GM12892 (cell line): ENCODE measurements at regions not wholly inside any gene's neighbourhood (a gene's known extent, or its start where the extent isn't known, plus 50 kb on each side); places are given as distances from the start of the nearest gene placed in this dataset.

ENCODE experiments used
- DNase-seq: peaks from one replicate; pipeline ENCODE4 v3.0.0; 2011; ENCODE audit not compliant: insufficient read length
- FAIRE-seq: peaks from 2 replicates; lab custom pipeline; 2011; peaks lifted over from hg19 to GRCh38; lab: Jason Lieb, UNC
- POLR2A ChIP-seq: IDR thresholded peaks from 2 replicates; pipeline ENCODE4 v1.6.1; 2011; ENCODE audit warnings: low read depth, low read length, control low read depth
- POLR2AphosphoS5 ChIP-seq: IDR thresholded peaks from 2 replicates; pipeline ENCODE4 v1.6.1; 2011; ENCODE audit warnings: low read depth, low read length, control low read depth
- TAF1 ChIP-seq: IDR thresholded peaks from 2 replicates; pipeline ENCODE4 v1.6.1; 2011; ENCODE audit warnings: low read depth, mild to moderate bottlenecking, control low read depth, low read length, borderline replicate concordance

DNA sequence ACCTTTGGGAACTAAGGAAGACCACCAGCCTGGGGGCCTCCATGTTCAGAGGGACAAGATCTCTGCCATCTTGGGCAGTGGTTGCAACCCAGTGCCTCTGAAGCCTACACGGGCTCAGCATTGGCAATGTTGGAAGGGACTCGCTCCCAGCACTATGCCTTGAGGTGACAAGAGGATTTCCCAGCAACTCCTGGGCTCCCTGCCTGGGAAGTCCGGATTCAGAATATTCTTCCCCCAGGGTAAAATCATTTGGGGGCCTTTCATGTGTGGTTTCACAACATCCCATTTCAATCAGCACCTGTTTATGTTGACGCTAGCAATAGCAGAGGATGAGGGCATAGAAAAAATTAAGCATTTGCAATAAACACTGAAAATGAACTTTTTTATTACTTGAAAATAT lies 509.8 kb upstream of the MGMT start:
- no peak for FAIRE-seq
- DNase-seq, result no peak
- TF ChIP-seq TAF1 (no peak), POLR2A (no peak), POLR2AphosphoS5 (no peak)

DNA sequence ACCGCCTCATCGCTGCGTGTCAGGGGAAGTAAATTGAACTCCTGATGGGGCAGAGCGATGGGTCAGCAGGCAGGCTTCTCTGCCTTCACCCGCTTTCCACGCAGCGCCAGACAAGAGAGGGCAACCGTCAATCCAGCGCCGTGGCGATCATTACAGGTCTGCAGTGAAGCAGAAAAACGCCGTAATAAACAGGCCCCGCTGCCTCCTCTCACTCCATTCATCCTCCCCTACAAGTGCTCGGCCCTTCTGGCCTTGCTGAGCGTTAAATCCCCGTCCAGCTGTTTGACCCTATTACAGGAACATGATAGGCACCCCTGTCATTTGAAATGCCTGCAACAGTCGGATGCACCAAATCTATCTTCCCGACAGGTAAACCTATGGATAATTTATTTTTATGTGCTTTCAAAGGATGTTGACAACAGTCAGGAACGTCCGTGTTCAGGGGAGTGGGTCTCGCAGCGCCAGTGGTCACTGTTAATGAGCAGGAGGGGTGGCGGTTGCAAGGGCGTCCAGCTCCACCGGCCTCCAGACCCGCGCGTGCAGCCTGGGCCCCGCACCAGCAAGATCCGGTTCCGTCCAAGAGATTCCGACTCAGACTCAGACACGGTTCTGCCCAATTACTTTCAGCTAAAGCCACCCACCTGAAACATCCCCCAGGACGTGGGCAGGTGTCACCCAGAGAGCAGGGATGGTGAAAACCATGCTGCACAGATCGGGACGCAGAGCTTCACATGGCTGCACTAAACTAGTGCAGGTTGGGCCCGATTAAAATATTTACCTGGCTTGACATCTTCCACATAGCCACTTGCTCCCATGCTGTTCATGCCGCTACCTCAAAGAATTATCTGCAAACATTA lies 508.0 kb upstream of the MGMT start:
- FAIRE-seq (no peak), DNase-seq (no peak)
- no peak for TF ChIP-seq POLR2AphosphoS5
- TF ChIP-seq POLR2A, result no peak
- TF ChIP-seq TAF1, result no peak

DNA sequence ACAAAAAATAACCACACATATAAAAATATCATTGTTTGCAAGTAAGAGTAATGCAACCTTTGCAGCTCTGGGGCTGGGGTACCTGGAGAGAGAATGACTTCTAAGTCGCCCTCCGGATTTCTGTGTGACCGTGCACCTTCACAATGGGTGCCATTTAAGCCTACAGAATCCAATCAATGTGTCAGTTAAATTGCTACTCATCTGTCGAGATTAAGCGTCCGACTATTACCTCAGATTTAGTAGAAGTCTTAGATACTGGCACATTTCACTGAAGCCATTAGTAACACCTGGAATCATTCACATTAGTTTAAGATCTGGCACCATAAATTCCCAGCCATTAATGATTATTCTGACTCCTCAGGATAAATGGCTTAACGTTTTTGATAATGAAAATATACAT lies 507.3 kb upstream of the MGMT start:
- FAIRE-seq (no peak), DNase-seq (no peak)
- TF ChIP-seq POLR2AphosphoS5 (no peak), TAF1 (no peak), POLR2A (no peak)

DNA sequence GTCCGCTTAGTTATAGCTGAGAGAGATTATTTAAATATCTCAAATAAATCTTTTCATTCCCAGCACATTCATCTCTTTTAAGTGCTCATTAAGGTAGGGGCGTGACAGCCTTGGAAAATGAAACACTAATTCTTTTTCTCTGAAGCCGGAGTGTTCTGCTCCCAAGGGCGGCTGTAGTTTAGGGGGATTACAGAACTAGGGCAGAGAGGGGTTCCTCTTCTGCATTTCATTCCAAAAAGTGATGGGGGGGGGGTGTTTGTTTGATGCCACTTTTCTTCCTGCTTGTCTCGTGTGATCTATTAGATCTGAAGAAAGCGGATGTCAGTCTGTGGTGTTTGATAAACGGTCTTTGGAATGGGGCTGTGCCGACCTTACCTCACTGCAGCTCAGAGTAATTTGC lies 506.5 kb upstream of the MGMT start:
- DNase-seq (no peak), FAIRE-seq (no peak)
- TF ChIP-seq TAF1 (no peak), POLR2A (no peak), POLR2AphosphoS5 (no peak)

DNA sequence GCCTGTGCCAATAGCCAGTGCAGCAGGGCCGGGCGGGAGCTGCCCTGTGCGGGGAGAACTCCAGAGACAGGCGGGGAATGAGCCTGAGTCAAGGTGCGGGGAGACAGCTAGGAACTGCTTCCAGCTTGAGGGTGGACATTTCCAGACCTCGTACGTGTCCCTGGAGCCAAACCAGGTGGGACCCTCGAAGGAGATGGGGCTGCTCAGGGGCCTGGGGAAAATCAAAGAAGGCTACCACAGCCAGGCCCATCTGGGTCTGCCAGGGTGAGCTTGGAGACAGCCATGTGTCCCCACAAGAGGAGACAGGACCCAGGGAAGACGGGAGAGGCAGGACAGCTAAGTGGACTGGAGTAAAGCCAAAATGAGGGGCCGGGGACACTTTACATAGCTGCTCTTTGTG lies 504.9 kb upstream of the MGMT start:
- TF ChIP-seq TAF1, result no peak
- no peak for FAIRE-seq
- no peak for DNase-seq

DNA sequence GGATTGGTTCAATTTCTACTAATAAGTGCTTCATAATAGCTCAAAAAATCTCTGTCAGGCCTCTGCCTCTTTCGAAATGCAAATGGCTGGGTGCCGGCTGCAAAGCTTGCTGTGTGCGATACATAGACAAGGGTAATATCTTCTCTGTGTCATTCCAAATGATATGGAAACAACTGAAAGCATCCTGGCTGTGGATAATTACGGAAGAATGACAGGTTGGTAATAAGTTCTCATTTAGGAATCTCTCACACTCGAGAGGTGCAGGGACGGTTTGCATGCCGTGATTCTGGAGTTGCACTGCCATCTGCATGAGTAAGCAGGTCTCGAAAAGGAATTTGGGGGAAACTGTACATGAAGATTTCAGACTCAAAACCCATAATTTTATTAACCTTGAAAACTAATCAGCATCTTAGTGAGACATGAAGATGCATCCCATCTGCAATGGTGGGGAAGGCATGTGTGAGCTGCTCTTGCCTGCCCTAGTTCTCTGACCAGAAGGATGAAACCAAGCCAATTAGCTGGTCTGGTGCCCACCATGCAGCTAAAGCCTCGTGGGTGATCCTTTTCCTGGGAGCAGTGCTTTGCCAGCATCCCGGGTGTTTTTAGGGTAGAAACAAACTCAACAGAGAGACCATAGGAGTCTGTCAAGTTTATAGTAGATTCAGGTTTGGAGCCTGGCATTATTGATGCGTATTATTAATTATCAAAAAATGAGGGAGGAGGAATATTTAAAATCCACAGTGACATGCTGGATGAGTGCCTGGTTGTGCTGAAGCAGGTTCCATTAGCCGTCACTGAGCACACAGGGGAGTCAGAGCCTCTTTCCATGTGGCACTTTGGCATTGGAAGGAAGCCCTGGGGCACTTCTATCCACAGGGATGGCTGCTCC lies 503.6 kb upstream of the MGMT start:
- DNase-seq, result no peak
- FAIRE-seq, result no peak
- no peak for TF ChIP-seq POLR2A
- TF ChIP-seq TAF1, result no peak
- no peak for TF ChIP-seq POLR2AphosphoS5

DNA sequence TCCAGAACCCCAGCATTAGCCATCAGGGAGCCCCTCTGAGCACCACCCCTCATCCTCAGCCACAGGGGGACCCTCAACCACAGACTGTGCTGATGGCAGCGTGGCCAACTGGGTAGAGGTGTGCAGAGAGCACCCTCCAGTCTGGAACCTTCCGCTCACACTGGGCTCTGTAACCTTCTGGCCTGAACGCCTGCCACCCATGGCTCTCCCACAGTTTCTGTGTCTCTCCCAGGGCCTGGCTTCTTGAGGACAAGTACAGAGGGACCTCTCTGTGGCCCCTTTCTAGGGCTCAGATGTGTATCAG lies 503.0 kb upstream of the MGMT start:
- DNase-seq, result no peak
- no peak for FAIRE-seq
- TF ChIP-seq POLR2A (no peak), TAF1 (no peak), POLR2AphosphoS5 (no peak)

DNA sequence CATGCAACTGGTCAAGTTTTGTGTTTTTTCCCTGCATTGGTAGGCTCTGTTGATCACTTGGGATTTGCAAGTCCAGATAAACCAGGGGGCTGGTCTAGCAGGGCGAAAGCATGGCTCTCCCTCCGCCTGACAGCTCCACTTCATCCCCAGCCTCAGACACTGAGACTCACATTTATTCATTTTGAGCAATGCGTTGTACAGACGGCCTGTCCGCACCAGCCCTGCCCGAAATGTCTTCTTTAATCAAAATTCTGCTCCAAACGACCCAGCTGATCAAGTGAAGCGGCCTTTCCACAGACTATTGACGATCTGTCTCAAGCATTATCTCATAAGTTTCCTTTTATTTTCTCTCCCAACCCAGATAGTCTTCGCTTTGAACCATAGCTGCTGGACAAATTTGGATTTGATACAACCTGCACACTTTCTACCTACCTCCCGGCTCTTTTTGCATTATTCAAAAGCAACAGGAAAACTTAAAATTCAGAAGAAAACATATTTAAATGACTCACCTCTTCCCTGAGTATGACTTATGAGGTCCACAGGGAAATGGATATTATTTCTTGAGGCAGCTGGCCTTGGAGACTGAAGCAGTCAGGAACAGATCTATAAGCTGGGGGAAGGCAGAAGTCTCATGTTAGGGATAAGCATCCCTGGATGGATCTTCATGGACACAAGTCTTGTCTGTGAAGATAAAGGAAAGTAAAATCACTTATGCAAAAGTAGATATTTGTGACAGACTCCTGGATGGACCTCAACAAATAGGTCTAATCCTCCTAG lies 498.9 kb upstream of the MGMT start:
- no peak for FAIRE-seq
- no peak for DNase-seq
- no peak for TF ChIP-seq TAF1
- no peak for TF ChIP-seq POLR2A
- TF ChIP-seq POLR2AphosphoS5, result no peak

DNA sequence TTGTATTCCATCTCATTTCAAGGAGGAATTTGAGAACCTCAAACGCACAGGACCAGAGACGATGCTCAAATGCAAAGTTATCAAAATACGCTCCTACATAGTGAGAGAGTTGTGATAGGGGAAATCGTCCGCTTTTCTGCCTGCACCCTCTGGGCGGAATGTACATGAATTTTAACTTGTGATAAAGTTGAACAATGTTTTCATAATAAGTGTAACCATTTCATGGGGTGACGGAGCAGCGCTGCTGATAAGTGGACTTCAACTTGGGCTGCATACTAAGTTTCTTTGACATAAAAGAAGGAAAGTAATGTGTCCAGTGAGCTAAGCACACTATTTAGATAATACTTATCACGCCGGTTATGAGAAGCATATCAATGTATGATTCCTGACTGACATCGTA lies 497.5 kb upstream of the MGMT start:
- TF ChIP-seq TAF1, result no peak
- no peak for TF ChIP-seq POLR2A
- TF ChIP-seq POLR2AphosphoS5, result no peak
- FAIRE-seq, result no peak
- DNase-seq, result no peak

DNA sequence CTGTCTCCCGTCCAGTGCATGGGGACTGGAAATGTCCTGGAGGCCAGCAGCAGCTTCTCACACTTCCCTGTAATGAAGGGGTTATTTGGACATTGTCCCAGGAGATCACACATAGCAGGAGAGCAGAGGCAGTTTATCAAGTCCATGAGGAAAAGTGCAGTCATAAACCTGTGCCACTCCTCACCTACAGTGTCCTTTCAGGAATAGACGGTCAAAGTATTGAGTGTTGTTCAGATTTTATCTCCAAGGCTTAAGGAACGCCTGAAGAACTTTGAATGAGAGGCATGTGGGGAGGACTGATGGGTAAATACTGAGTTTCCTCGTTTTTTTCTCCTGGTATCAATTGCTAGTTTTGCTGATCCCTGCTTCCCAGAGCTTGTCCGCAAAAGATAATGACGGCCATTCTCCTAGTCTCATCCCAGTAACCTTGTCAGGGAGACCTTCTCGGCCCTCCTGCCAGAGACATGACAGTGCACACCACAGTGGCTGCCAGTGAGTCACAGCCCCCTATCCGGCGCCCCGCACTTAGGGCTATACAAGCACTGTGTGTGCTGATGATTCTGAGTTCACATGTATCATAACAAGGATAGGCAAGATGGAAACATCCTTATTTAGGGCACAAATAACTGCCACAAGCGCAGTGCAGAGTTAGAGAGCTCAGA lies 495.5 kb upstream of the MGMT start:
- TF ChIP-seq POLR2A, result no peak
- TF ChIP-seq TAF1, result no peak
- no peak for TF ChIP-seq POLR2AphosphoS5
- FAIRE-seq, result no peak
- no peak for DNase-seq

DNA sequence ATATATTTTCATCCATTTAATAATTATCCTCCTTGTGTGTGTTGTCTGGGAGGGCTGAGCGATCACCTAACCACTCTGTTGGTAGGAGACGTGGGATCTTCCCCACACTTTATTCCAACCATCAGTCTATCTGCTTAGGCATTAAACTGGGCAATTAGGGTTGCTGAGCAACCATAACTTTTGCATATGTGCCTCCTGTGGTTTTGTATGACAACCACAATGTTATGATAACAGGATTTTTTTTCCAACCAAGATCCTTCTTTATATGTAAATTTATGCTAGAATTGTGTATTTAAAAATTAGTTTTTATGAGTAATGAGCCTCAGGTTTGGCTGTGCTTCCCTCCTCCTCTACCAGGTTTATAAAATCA lies 495.0 kb upstream of the MGMT start:
- FAIRE-seq (no peak), DNase-seq (no peak)
- TF ChIP-seq POLR2A (no peak), TAF1 (no peak), POLR2AphosphoS5 (no peak)

DNA sequence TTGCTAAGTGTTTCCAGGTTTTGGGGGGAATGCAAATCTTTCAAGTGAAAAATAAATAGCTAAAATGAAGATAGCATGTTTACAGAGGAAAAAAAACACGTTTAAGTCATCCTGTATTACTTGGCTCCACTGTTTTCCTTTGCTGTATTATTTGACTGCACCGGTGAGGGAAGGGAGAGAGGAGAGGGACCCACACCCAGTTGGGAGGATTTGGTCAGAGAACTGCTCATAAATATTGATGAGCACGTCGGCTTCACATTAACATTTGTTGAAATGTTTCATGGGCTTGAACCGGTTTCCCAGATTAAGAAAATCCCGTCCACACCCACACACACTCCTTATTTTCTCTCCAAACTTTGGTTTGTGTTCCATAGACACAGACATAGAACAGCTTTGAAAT lies 493.8 kb upstream of the MGMT start:
- DNase-seq (no peak), FAIRE-seq (no peak)
- TF ChIP-seq TAF1, result no peak
